Endothelial cell of umbilical vein (primary cell): ENCODE measurements at regions not wholly inside any gene's neighbourhood (a gene's known extent, or its start where the extent isn't known, plus 50 kb on each side); places are given as distances from the start of the nearest gene placed in this dataset.

Experiments
- BruUV-seq: library from RNA; stranded (reverse); fragments of 400-500 nt; replicated peaks from 2 replicates; lab custom pipeline; 2021; lab: Mats Ljungman, UMichigan
- CTCF ChIA-PET: fragments of 300-600, 350-600 bp; sonication (Branson Sonifier 250); formaldehyde crosslinking; loops from one replicate; lab custom pipeline; 2021; ENCODE audit warnings: antibody characterized with exemption, inconsistent platforms; lab: Charles Lee
- POLR2A ChIA-PET: fragments of 300-600, 350-600 bp; sonication (Branson Sonifier 250); formaldehyde crosslinking; loops from one replicate; lab custom pipeline; 2021; ENCODE audit warnings: antibody characterized with exemption, inconsistent platforms; lab: Charles Lee
- DNase-seq: peaks from one replicate; pipeline ENCODE4 v3.0.0-alpha.2; 2011; ENCODE audit warnings: low read depth, low spot score
- FAIRE-seq: peaks from 2 replicates; lab custom pipeline; 2011; peaks lifted over from hg19 to GRCh38; lab: Jason Lieb, UNC
- H2AFZ ChIP-seq: 2 replicates; pipeline ENCODE4 v1.6.0; 2012; ENCODE audit warnings: low read depth, low read length, control low read depth, inconsistent platforms
- H3K27ac ChIP-seq: 2 replicates; pipeline ENCODE4 v1.5.1; 2011; ENCODE audit warnings: low read depth, mild to moderate bottlenecking, control low read depth, low read length, moderate library complexity; ENCODE audit not compliant: insufficient read depth
- H3K27me3 ChIP-seq, 2 experiments: 2 replicates each; pipeline versions ENCODE4 v1.6.0 to v1.6.1; 2011; ENCODE audit warnings: low read length in 2 of 2, mixed read lengths in 1 of 2; ENCODE audit not compliant: control insufficient read depth in 2 of 2, insufficient read depth in 2 of 2
- H3K36me3 ChIP-seq, 2 experiments: 2 replicates in 1 of 2; 3 replicates in 1 of 2; pipeline ENCODE4 v1.5.1; 2011; ENCODE audit warnings: low read length in 2 of 2, mild to moderate bottlenecking in 1 of 2, moderate library complexity in 1 of 2; ENCODE audit not compliant: control insufficient read depth in 2 of 2, insufficient read depth in 2 of 2; ENCODE audit errors: extremely low read depth in 1 of 2
- H3K4me1 ChIP-seq: 3 replicates; pipeline ENCODE4 v1.5.1; 2011; ENCODE audit warnings: mild to moderate bottlenecking, low read length; ENCODE audit not compliant: control insufficient read depth, insufficient read depth; ENCODE audit errors: extremely low read depth
- H3K4me2 ChIP-seq: 2 replicates; pipeline ENCODE4 v1.6.1; 2011; ENCODE audit warnings: low read length, control low read depth, mixed read lengths; ENCODE audit not compliant: insufficient read depth
- H3K4me3 ChIP-seq, 3 experiments: fragments of 200-600 bp in 1 of 3; sonication (generic), shearing (Covaris generic) in 1 of 3; replicated peaks in 1 of 3; 2 replicates each; pipeline ENCODE4 v1.5.1; 2011 to 2016; ENCODE audit warnings: control low read depth in 3 of 3, low read length in 3 of 3, mild to moderate bottlenecking in 2 of 3, inconsistent platforms in 1 of 3, low read depth in 1 of 3, moderate library complexity in 1 of 3; ENCODE audit not compliant: insufficient read depth in 1 of 3
- H3K79me2 ChIP-seq: 2 replicates; pipeline ENCODE4 v1.6.0; 2012; ENCODE audit warnings: low read length, inconsistent platforms; ENCODE audit not compliant: control insufficient read depth, insufficient read depth
- H3K9ac ChIP-seq: replicated peaks from 2 replicates; pipeline ENCODE3; 2011; ENCODE audit warnings: low read length, control low read depth; ENCODE audit not compliant: insufficient read depth; ENCODE audit errors: extremely low read depth
- H3K9me1 ChIP-seq: replicated peaks from 3 replicates; pipeline ENCODE4 v1.6.0; 2011; ENCODE audit warnings: mild to moderate bottlenecking, low read length; ENCODE audit not compliant: control insufficient read depth, insufficient read depth; ENCODE audit errors: extremely low read depth
- H3K9me3 ChIP-seq: replicated peaks from 2 replicates; pipeline ENCODE4 v1.5.1; 2012; ENCODE audit warnings: low read length, inconsistent platforms; ENCODE audit not compliant: control insufficient read depth, insufficient read depth
- H4K20me1 ChIP-seq: replicated peaks from 2 replicates; pipeline ENCODE3; 2011; ENCODE audit warnings: mild to moderate bottlenecking, low read length; ENCODE audit not compliant: control insufficient read depth, insufficient read depth; ENCODE audit errors: extremely low read depth
- EZH2 ChIP-seq: IDR thresholded peaks from 2 replicates; pipeline ENCODE4 v1.6.1; 2012; ENCODE audit warnings: borderline replicate concordance, low read depth, mild to moderate bottlenecking, moderate library complexity, low read length, inconsistent platforms; ENCODE audit not compliant: severe bottlenecking
- FOS ChIP-seq: IDR thresholded peaks from 2 replicates; pipeline ENCODE4 v1.6.1; 2011; ENCODE audit warnings: mild to moderate bottlenecking, low read length, moderate library complexity, borderline replicate concordance; ENCODE audit not compliant: insufficient read depth
- JUN ChIP-seq: IDR thresholded peaks from 2 replicates; pipeline ENCODE4 v1.6.1; 2011; ENCODE audit warnings: borderline replicate concordance, low read depth; ENCODE audit not compliant: insufficient read length, insufficient read depth
- MYC ChIP-seq: IDR thresholded peaks from one replicate; pipeline ENCODE4 v1.6.1; 2011; ENCODE audit warnings: mild to moderate bottlenecking, low read depth, low read length
- POLR2A ChIP-seq: IDR thresholded peaks from 2 replicates; pipeline ENCODE4 v1.6.1; 2012; ENCODE audit warnings: low read depth, mild to moderate bottlenecking, control low read depth, low read length
- dilution Hi-C: fragments of 300-500 bp; cut with MboI; formaldehyde crosslinking; loops from one replicate; pipeline ENCODE4 v1.15.0; 2019; ENCODE audit warnings: low sequenced_read_pairs; ENCODE audit not compliant: extremely low pct_ligation_motif_present
- intact Hi-C: fragments of 100-400 bp; cut with micrococcal nuclease; formaldehyde crosslinking; loops from one replicate; pipeline ENCODE4 v1.10.0; 2022
- TF ChIP-seq, protein P1 (sequence below), 2 donors: IDR thresholded peaks; 1 replicate in 1 of 2; 2 replicates in 1 of 2; pipeline ENCODE4 v1.5.1; 2011; ENCODE audit warnings: low read length in 2 of 2, mild to moderate bottlenecking in 2 of 2, moderate library complexity in 2 of 2, control low read depth in 1 of 2, inconsistent platforms in 1 of 2, low read depth in 1 of 2; ENCODE audit not compliant: insufficient read depth in 1 of 2; ENCODE audit errors: extremely low read depth in 1 of 2

DNA sequence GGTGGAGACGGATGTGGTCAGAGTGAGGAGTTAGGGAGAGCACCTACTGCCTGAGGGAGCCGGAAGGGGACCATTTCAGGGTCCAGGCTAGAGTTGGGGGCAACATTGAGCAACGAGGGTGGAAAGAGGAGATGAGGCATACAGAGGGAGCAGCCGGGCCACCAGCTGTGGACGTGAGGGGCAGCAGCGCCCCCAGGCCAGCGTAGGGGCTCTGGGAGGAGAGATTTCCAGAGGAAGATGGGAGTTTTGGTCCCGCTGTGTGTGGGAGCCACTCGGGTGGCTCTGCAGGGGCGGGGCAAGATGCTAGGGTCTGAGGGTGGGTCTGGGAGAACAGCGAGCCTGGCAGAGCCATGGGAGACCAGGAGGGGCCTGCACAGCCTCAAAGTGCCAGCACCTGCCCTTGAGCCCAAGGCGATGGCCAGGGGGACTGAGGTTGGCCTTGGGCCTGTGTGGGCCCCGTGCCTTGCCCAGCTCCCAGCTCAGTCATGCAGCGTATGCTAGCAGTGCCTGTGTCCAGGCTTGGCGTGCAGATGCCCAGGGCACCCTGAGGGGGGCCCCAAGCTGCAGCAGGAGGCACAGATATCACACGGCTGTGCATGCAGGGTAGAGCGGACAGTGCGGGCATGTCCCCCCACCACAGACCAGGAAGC is 80.5 kb upstream of the PPP1R26 start:
- FAIRE-seq = no peak
- Histone ChIP-seq H3K9me3 (peaks cover 5% of the 10 kb centered on the region), H3K4me2 (no peak overlapping the region), H3K27me3 (no peaks in the 10 kb centered on the region), H3K4me1 (no peaks in the 10 kb centered on the region), H3K36me3 (no peaks in the 10 kb centered on the region), H3K27ac (no peak overlapping the region), H3K79me2 (no peaks in the 10 kb centered on the region), H3K9me1 (no peaks in the 10 kb centered on the region), H3K9ac (no peak overlapping the region), H4K20me1 (no peaks in the 10 kb centered on the region), H3K4me3 (no peak overlapping the region), H2AFZ (no peak overlapping the region)
- intact Hi-C loops (no loop called here), dilution Hi-C loops (no loop called here)
- ChIA-PET POLR2A (no interaction called here), CTCF (no interaction called here)
- DNase-seq = no peak
- BruUV-seq = no TSS peak
- no peak for TF ChIP-seq JUN
- no peak for TF ChIP-seq MYC
- no peak for TF ChIP-seq EZH2
- TF ChIP-seq POLR2A = no peak
- TF ChIP-seq, protein P1, sequence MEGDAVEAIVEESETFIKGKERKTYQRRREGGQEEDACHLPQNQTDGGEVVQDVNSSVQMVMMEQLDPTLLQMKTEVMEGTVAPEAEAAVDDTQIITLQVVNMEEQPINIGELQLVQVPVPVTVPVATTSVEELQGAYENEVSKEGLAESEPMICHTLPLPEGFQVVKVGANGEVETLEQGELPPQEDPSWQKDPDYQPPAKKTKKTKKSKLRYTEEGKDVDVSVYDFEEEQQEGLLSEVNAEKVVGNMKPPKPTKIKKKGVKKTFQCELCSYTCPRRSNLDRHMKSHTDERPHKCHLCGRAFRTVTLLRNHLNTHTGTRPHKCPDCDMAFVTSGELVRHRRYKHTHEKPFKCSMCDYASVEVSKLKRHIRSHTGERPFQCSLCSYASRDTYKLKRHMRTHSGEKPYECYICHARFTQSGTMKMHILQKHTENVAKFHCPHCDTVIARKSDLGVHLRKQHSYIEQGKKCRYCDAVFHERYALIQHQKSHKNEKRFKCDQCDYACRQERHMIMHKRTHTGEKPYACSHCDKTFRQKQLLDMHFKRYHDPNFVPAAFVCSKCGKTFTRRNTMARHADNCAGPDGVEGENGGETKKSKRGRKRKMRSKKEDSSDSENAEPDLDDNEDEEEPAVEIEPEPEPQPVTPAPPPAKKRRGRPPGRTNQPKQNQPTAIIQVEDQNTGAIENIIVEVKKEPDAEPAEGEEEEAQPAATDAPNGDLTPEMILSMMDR (IDR thresholded peaks at IDR 0.05; ENCODE audit: extremely low read depth in 1 of 2, insufficient read depth in 1 of 2, low read depth in 1 of 2, low read length in 2 of 2) = no peak
- no peak for TF ChIP-seq FOS

DNA sequence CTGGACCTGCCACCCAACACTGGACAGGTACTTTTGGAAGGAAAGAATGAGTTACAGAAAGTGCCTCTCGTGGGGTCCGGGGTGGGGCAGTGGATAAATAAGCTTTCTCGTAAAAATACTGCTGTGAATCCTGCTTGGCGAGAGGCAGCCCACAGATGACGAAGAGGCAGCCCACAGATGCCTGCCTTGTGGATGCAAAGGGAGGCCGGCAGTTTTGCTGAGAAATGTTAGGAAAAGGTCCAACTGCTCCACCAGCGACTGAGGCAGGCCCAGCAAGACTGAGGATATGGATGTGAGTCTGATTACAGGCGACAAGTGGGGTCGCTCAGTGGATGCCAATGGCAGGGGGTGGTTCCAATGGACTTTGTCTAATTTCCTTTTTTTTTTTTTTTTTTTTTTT is 79.1 kb upstream of the PPP1R26 start:
- CTCF ChIA-PET = no interaction called here
- no peak overlapping the region for H3K4me3 ChIP-seq
- TF ChIP-seq, protein P1 (IDR thresholded peaks at IDR 0.05; ENCODE audit: extremely low read depth in 1 of 2, insufficient read depth in 1 of 2, low read depth in 1 of 2, low read length in 2 of 2) = no peak
- TF ChIP-seq FOS = no peak
- no peaks in the 10 kb centered on the region for H3K4me1 ChIP-seq
- peaks cover 5% of the 10 kb centered on the region for H3K9me3 ChIP-seq
- no peaks in the 10 kb centered on the region for H3K27me3 ChIP-seq
- no peak overlapping the region for H3K27ac ChIP-seq
- no peaks in the 10 kb centered on the region for H4K20me1 ChIP-seq
- no peak overlapping the region for H3K9ac ChIP-seq
- no peaks in the 10 kb centered on the region for H3K36me3 ChIP-seq
- FAIRE-seq (no peak), DNase-seq (no peak)
- H3K79me2 ChIP-seq = no peaks in the 10 kb centered on the region
- intact Hi-C loops = no loop called here
- BruUV-seq = no TSS peak
- H3K9me1 ChIP-seq = no peaks in the 10 kb centered on the region
- dilution Hi-C loops = no loop called here
- POLR2A ChIA-PET = no interaction called here
- no peak overlapping the region for H3K4me2 ChIP-seq
- H2AFZ ChIP-seq = no peak overlapping the region
